Motor neuron (in vitro differentiated cells): ENCODE measurements at regions not wholly inside any gene's neighbourhood (a gene's known extent, or its start where the extent isn't known, plus 50 kb on each side); places are given as distances from the start of the nearest gene placed in this dataset.
"Not testable (repeated sequence)": the region's sequence is repeated elsewhere in the genome, so short reads cannot be mapped to it uniquely, and the experiment has no call there.

Experiments used
- ATAC-seq, 8 experiments: fragments of 200-7000 bp; cut with Tn5 transposase; replicated peaks in 6 of 8; 2 replicates each; pipeline ENCODE4 v1.8.0; 2021; ENCODE audit warnings: mild to moderate bottlenecking in 8 of 8, moderate library complexity in 8 of 8
- H3K27ac ChIP-seq, 2 donors: fragments of 250-450 bp; sonication (Bioruptor Pico); 2 replicates each; pipeline ENCODE4 v1.9.0; 2021; ENCODE audit warnings: antibody characterized with exemption in 2 of 2, mild to moderate bottlenecking in 2 of 2, moderate library complexity in 1 of 2
- H3K4me1 ChIP-seq, 2 donors: fragments of 250-450 bp; sonication (Bioruptor Pico); replicated peaks in 1 of 2; 2 replicates each; pipeline ENCODE4 v1.6.1; 2021; ENCODE audit warnings: antibody characterized with exemption in 2 of 2, mild to moderate bottlenecking in 2 of 2, moderate library complexity in 1 of 2
- H3K4me3 ChIP-seq, 5 donors: fragments of 250-450 bp; sonication (Bioruptor Pico); 2 replicates each; pipeline ENCODE4 v1.9.0; 2021; ENCODE audit warnings: antibody characterized with exemption in 5 of 5, mild to moderate bottlenecking in 5 of 5, moderate library complexity in 4 of 5
- WGBS, 10 experiments: fragments of 450-650 bp; shearing (Covaris generic); methylation state at CpG; one replicate each; pipeline ENCODE4 v1.0.0; 2022; 5-methylcytosine and 5-hydroxymethylcytosine counted together
- in situ Hi-C, 9 experiments: fragments of 400-800 bp; cut with MboI; loops; one replicate each; pipeline ENCODE4 v1.15.0; 2021; ENCODE audit warnings: low sequenced_read_pairs in 9 of 9, low pct_unique_long_range_greater_than_20kb in 2 of 9; ENCODE audit not compliant: unreplicated experiment in 9 of 9

GRCh38 chr4:100935090-100935489 is 412.2 kb downstream of the PPP3CA start:
- H3K4me3 ChIP-seq = no peak overlapping the region
- WGBS, 10 experiments = 80% methylated on average over 1 of the region's 1 CpG; no CpG with 5 or more reads in 9 of the 10 experiments
- H3K27ac ChIP-seq = no peak overlapping the region
- in situ Hi-C loops = no loop called here
- H3K4me1 ChIP-seq = peaks cover 0 to 2% of the 10 kb centered on the region in 2 donors
- ATAC-seq = no peak

GRCh38 chr4:100933628-100934027 is 413.7 kb downstream of the PPP3CA start:
- in situ Hi-C loops = no loop called here
- H3K4me1 ChIP-seq = peaks cover 0 to 2% of the 10 kb centered on the region in 2 donors
- 29 to 100% (median 85%) methylated on average over 1 to 4 of the region's 4 CpGs; no CpG with 5 or more reads in 2 of the 10 experiments for WGBS, 10 experiments
- no peak overlapping the region for H3K4me3 ChIP-seq
- H3K27ac ChIP-seq = no peak overlapping the region
- ATAC-seq = peak in 2 of 8 experiments; percentile 38 to 55

- no peak overlapping the region for H3K27ac ChIP-seq
- 0 to 89% (median 67%) methylated on average over 1 of the region's 1 CpG; no CpG with 5 or more reads in 2 of the 10 experiments for WGBS, 10 experiments
- no peak overlapping the region for H3K4me3 ChIP-seq
- peak in 1 of 8 experiments; percentile 57 for ATAC-seq
- peaks cover 0 to 2% of the 10 kb centered on the region in 2 donors for H3K4me1 ChIP-seq
- in situ Hi-C loops = no loop called here
Measured at GRCh38 chr4:100929758-100930157, 411.9 kb upstream of the EMCN start.

GRCh38 chr4:100929135-100929534 is 411.3 kb upstream of the EMCN start:
- no peak overlapping the region for H3K4me3 ChIP-seq
- peaks cover 0 to 2% of the 10 kb centered on the region in 2 donors for H3K4me1 ChIP-seq
- H3K27ac ChIP-seq = no peak overlapping the region
- in situ Hi-C loops = no loop called here
- WGBS, 10 experiments = 29 to 100% (median 60%) methylated on average over 1 of the region's 1 CpG; no CpG with 5 or more reads in 5 of the 10 experiments
- ATAC-seq = no peak

- H3K4me1 ChIP-seq = peaks cover 0 to 2% of the 10 kb centered on the region in 2 donors
- no peak overlapping the region for H3K27ac ChIP-seq
- no peak for ATAC-seq
- in situ Hi-C loops = no loop called here
- WGBS, 10 experiments = 29 to 100% (median 76%) methylated on average over 1 to 2 of the region's 2 CpGs; no CpG with 5 or more reads in 2 of the 10 experiments
- H3K4me3 ChIP-seq = no peak overlapping the region
Measured at GRCh38 chr4:100926039-100926717, 408.4 kb upstream of the EMCN start.

- Histone ChIP-seq H3K4me3 (no peak overlapping the region), H3K4me1 (no peaks in the 10 kb centered on the region), H3K27ac (no peak overlapping the region)
- ATAC-seq = no peak
- WGBS, 10 experiments = 0 to 89% (median 48%) methylated on average over 1 to 6 of the region's 6 CpGs; no CpG with 5 or more reads in 1 of the 10 experiments
- in situ Hi-C loops = loop anchor here in 1 of 9 experiments (25.0 kb wide), 1 partner anchor 224 kb away; no protein-coding TSS in a partner anchor
Measured at GRCh38 chr4:100913685-100914084, 395.9 kb upstream of the EMCN start.

- WGBS, 10 experiments = 0 to 100% (median 90%) methylated on average over 1 to 3 of the region's 3 CpGs; no CpG with 5 or more reads in 1 of the 10 experiments
- no peak overlapping the region for H3K27ac ChIP-seq
- in situ Hi-C loops = loop anchor here in 1 of 9 experiments (25.0 kb wide), 1 partner anchor 229 kb away; no protein-coding TSS in a partner anchor
- H3K4me1 ChIP-seq = no peaks in the 10 kb centered on the region
- no peak overlapping the region for H3K4me3 ChIP-seq
- ATAC-seq = no peak
Measured at GRCh38 chr4:100908540-100908939, 390.7 kb upstream of the EMCN start.

- no peak for ATAC-seq
- WGBS, 10 experiments = 27 to 100% (median 77%) methylated on average over 1 to 3 of the region's 3 CpGs; no CpG with 5 or more reads in 1 of the 10 experiments
- H3K4me3 ChIP-seq = no peak overlapping the region
Measured at GRCh38 chr4:100907465-100908454, 389.9 kb upstream of the EMCN start.

GRCh38 chr4:100906973-100907372 is 389.2 kb upstream of the EMCN start:
- ATAC-seq = no peak
- no peak overlapping the region for H3K4me3 ChIP-seq
- 42 to 100% (median 85%) methylated on average over 2 to 3 of the region's 3 CpGs; no CpG with 5 or more reads in 1 of the 10 experiments for WGBS, 10 experiments
- no peaks in the 10 kb centered on the region for H3K4me1 ChIP-seq
- in situ Hi-C loops = loop anchor here in 1 of 9 experiments (25.0 kb wide), 1 partner anchor 230 kb away; no protein-coding TSS in a partner anchor
- no peak overlapping the region for H3K27ac ChIP-seq

More at GRCh38 chr4:100907465-100908454, 389.9 kb upstream of the EMCN start:
- in situ Hi-C loops = loop anchor here in 1 of 9 experiments (25.0 kb wide), 1 partner anchor 230 kb away; no protein-coding TSS in a partner anchor
- no peaks in the 10 kb centered on the region for H3K4me1 ChIP-seq
- H3K27ac ChIP-seq = no peak overlapping the region

- H3K27ac ChIP-seq, ATAC-seq, H3K4me3 ChIP-seq, H3K4me1 ChIP-seq: not testable (repeated sequence)
- in situ Hi-C loops = loop anchor here in 1 of 9 experiments (25.0 kb wide), 1 partner anchor 236 kb away; no protein-coding TSS in a partner anchor
- WGBS, 10 experiments = 33 to 80% (median 71%) methylated on average over 1 to 2 of the region's 5 CpGs; no CpG with 5 or more reads in 7 of the 10 experiments
Measured at GRCh38 chr4:100900945-100901344, 383.1 kb upstream of the EMCN start.

GRCh38 chr4:100900134-100900533 is 382.3 kb upstream of the EMCN start:
- Histone ChIP-seq H3K27ac (no peak overlapping the region), H3K4me3 (no peak overlapping the region), H3K4me1 (no peaks in the 10 kb centered on the region)
- WGBS, 10 experiments = 50 to 100% (median 93%) methylated on average over 1 to 8 of the region's 11 CpGs; no CpG with 5 or more reads in 4 of the 10 experiments
- ATAC-seq = no peak
- in situ Hi-C loops = loop anchor here in 1 of 9 experiments (25.0 kb wide), 1 partner anchor 237 kb away; no protein-coding TSS in a partner anchor

GRCh38 chr4:100898844-100899243 is 381.0 kb upstream of the EMCN start:
- ATAC-seq = no peak
- Histone ChIP-seq H3K4me3 (no peak overlapping the region), H3K4me1 (no peaks in the 10 kb centered on the region), H3K27ac (no peak overlapping the region)
- in situ Hi-C loops = no loop called here
